GM23338 (cell line): ENCODE measurements at regions not wholly inside any gene's neighbourhood (a gene's known extent, or its start where the extent isn't known, plus 50 kb on each side); places are given as distances from the start of the nearest gene placed in this dataset.

Experiments
- ATAC-seq: fragments of 200-7000 bp; cut with Tn5 transposase; 3 replicates; pipeline ENCODE4 v1.9.1; 2020
- DNase-seq: peaks from one replicate; pipeline ENCODE4 v3.0.0-alpha.2; 2015; ENCODE audit warnings: low spot score
- H2AFZ ChIP-seq: fragments of 200-600 bp; sonication (generic); 2 replicates; pipeline ENCODE4 v1.8.0; 2016; ENCODE audit warnings: antibody characterized with exemption, mild to moderate bottlenecking, moderate library complexity
- H3F3A ChIP-seq: fragments of 200-600 bp; sonication (generic); replicated peaks from 2 replicates; pipeline ENCODE4 v1.8.0; 2017; ENCODE audit warnings: antibody characterized with exemption, mixed run types, low read depth
- H3K27ac ChIP-seq: fragments of 200-600 bp; sonication (generic); 2 replicates; pipeline ENCODE4 v1.6.1; 2016; ENCODE audit warnings: low read depth
- H3K27me3 ChIP-seq: fragments of 200-600 bp; sonication (generic); 2 replicates; pipeline ENCODE4 v1.8.0; 2016; ENCODE audit warnings: mild to moderate bottlenecking, mixed run types, moderate library complexity; ENCODE audit not compliant: insufficient read depth
- H3K36me3 ChIP-seq: fragments of 200-600 bp; sonication (generic); 2 replicates; pipeline ENCODE4 v1.8.0; 2016; ENCODE audit warnings: mild to moderate bottlenecking; ENCODE audit not compliant: insufficient read depth
- H3K4me1 ChIP-seq: fragments of 200-600 bp; sonication (generic); 2 replicates; pipeline ENCODE4 v1.8.0; 2016; ENCODE audit warnings: mild to moderate bottlenecking, moderate library complexity; ENCODE audit not compliant: insufficient read depth
- H3K4me2 ChIP-seq: fragments of 200-600 bp; sonication (generic); 2 replicates; pipeline ENCODE4 v1.7.1; 2017; ENCODE audit warnings: mixed run types
- H3K4me3 ChIP-seq: fragments of 200-600 bp; sonication (generic); 2 replicates; pipeline ENCODE4 v1.6.1; 2016; ENCODE audit warnings: mixed run types
- H3K79me2 ChIP-seq: fragments of 200-600 bp; sonication (generic); replicated peaks from 2 replicates; pipeline ENCODE4 v1.8.0; 2017; ENCODE audit warnings: mild to moderate bottlenecking; ENCODE audit not compliant: insufficient read depth
- H3K9me2 ChIP-seq: fragments of 200-600 bp; sonication (generic); 2 replicates; pipeline ENCODE4 v1.8.0; 2017; ENCODE audit not compliant: insufficient read depth
- H4K20me1 ChIP-seq: fragments of 200-600 bp; sonication (generic); replicated peaks from 2 replicates; pipeline ENCODE4 v1.8.0; 2017; ENCODE audit warnings: mild to moderate bottlenecking; ENCODE audit not compliant: insufficient read depth
- H3K27ac Mint-ChIP-seq: 2 replicates; pipeline ENCODE4 v1.8.0; 2020; ENCODE audit warnings: inconsistent platforms, mild to moderate bottlenecking, moderate library complexity, mixed read lengths
- H3K27me3 Mint-ChIP-seq: 3 replicates; pipeline ENCODE4 v1.8.0; 2022; ENCODE audit warnings: low read depth, mild to moderate bottlenecking, moderate library complexity, mixed read lengths, inconsistent platforms; ENCODE audit not compliant: insufficient read depth, poor library complexity
- H3K36me3 Mint-ChIP-seq: 3 replicates; pipeline ENCODE4 v1.8.0; 2021; ENCODE audit warnings: low read depth, mild to moderate bottlenecking, inconsistent platforms, moderate library complexity, mixed read lengths
- H3K4me1 Mint-ChIP-seq: 3 replicates; pipeline ENCODE4 v1.8.0; 2020; ENCODE audit warnings: mild to moderate bottlenecking, inconsistent platforms, mixed read lengths
- H3K4me3 Mint-ChIP-seq: 3 replicates; pipeline ENCODE4 v1.8.0; 2021; ENCODE audit warnings: moderate library complexity, mild to moderate bottlenecking, inconsistent platforms, mixed read lengths
- H3K9me3 Mint-ChIP-seq: 3 replicates; pipeline ENCODE4 v1.8.0; 2020; ENCODE audit warnings: moderate library complexity, mild to moderate bottlenecking, inconsistent platforms, mixed read lengths
- CREB1 ChIP-seq: fragments of 250-450 bp; sonication (Bioruptor Pico); IDR thresholded peaks from 2 replicates; pipeline ENCODE4 v1.5.0; 2020; ENCODE audit warnings: low read depth, mild to moderate bottlenecking, moderate library complexity
- ETS1 ChIP-seq: IDR thresholded peaks from 2 replicates; pipeline ENCODE4 v1.6.1; 2016; ENCODE audit warnings: antibody characterized with exemption
- EZH2phosphoT487 ChIP-seq: fragments of 200-600 bp; sonication (generic); IDR thresholded peaks from one replicate; pipeline ENCODE4 v1.8.1; 2018; ENCODE audit warnings: antibody characterized with exemption; ENCODE audit not compliant: unreplicated experiment
- JUNB ChIP-seq: IDR thresholded peaks from one replicate; pipeline ENCODE4 v1.6.1; 2016; ENCODE audit warnings: antibody characterized with exemption; ENCODE audit not compliant: unreplicated experiment
- POLR2AphosphoS5 ChIP-seq: IDR thresholded peaks from 2 replicates; pipeline ENCODE4 v1.6.1; 2016; ENCODE audit warnings: antibody characterized with exemption, low read depth
- REST ChIP-seq: IDR thresholded peaks from one replicate; pipeline ENCODE4 v1.6.1; 2018; ENCODE audit warnings: antibody characterized with exemption; ENCODE audit not compliant: unreplicated experiment
- STAT1 ChIP-seq: IDR thresholded peaks from one replicate; pipeline ENCODE4 v1.6.1; 2016; ENCODE audit warnings: antibody characterized with exemption; ENCODE audit not compliant: unreplicated experiment
- ZNF114 ChIP-seq: fragments of 250-450 bp; sonication (Bioruptor Pico); IDR thresholded peaks from 2 replicates; pipeline ENCODE4 v1.5.0; 2020; ENCODE audit warnings: mild to moderate bottlenecking, moderate library complexity
- ZNF331 ChIP-seq: fragments of 250-450 bp; sonication (Bioruptor Pico); IDR thresholded peaks from 2 replicates; pipeline ENCODE4 v1.5.0; 2020; ENCODE audit warnings: low read depth, mild to moderate bottlenecking, moderate library complexity

- no peaks in the 10 kb centered on the region for H3K27me3 Mint-ChIP-seq
- Histone ChIP-seq H3K4me3 (no peak overlapping the region), H4K20me1 (no peaks in the 10 kb centered on the region), H3K27ac (no peak overlapping the region), H3K9me2 (no peaks in the 10 kb centered on the region), H3K4me1 (no peaks in the 10 kb centered on the region), H2AFZ (no peak overlapping the region), H3K27me3 (no peaks in the 10 kb centered on the region), H3K4me2 (no peak overlapping the region), H3K79me2 (no peaks in the 10 kb centered on the region), H3K36me3 (no peaks in the 10 kb centered on the region), H3F3A (no peaks in the 10 kb centered on the region)
- H3K36me3 Mint-ChIP-seq = no peaks in the 10 kb centered on the region
- H3K27ac Mint-ChIP-seq = no peak overlapping the region
- H3K4me1 Mint-ChIP-seq = peaks cover 15% of the 10 kb centered on the region; the same call in 2 of the 3 replicates
- TF ChIP-seq POLR2AphosphoS5 (no peak), JUNB (no peak), ZNF114 (CRISPR knock-in tag) (no peak), ETS1 (no peak), REST (no peak), CREB1 (CRISPR knock-in tag) (no peak), STAT1 (no peak)
- H3K4me3 Mint-ChIP-seq = no peak overlapping the region
- H3K9me3 Mint-ChIP-seq = no peaks in the 10 kb centered on the region; the same call in 2 of the 3 replicates
- ATAC-seq (no peak), DNase-seq (no peak)
Observed at GRCh38 chr12:105725054-105725453, 394.6 kb downstream of the C12orf75 start.

GRCh38 chr12:105729181-105729771 lies 398.8 kb downstream of the C12orf75 start:
- no peak overlapping the region for H3K4me3 Mint-ChIP-seq
- TF ChIP-seq EZH2phosphoT487 = no peak
- TF ChIP-seq ZNF331 (CRISPR knock-in tag) = no peak
- TF ChIP-seq STAT1 = no peak
- no peak for TF ChIP-seq CREB1 (CRISPR knock-in tag)
- no peak for TF ChIP-seq POLR2AphosphoS5
- no peaks in the 10 kb centered on the region for H3K36me3 Mint-ChIP-seq

More at GRCh38 chr12:105729181-105729771, 398.8 kb downstream of the C12orf75 start:
- Mint-ChIP-seq H3K4me1 (peaks cover 2% of the 10 kb centered on the region; the same call in 1 of the 3 replicates), H3K27ac (no peak overlapping the region), H3K9me3 (peaks cover 3% of the 10 kb centered on the region; the same call in 1 of the 3 replicates), H3K27me3 (no peaks in the 10 kb centered on the region)
- no peak overlapping the region for H3K27ac ChIP-seq
- no peaks in the 10 kb centered on the region for H4K20me1 ChIP-seq
- H3K4me2 ChIP-seq = no peak overlapping the region
- DNase-seq = no peak
- no peaks in the 10 kb centered on the region for H3F3A ChIP-seq
- H3K79me2 ChIP-seq = no peaks in the 10 kb centered on the region
- no peak overlapping the region for H2AFZ ChIP-seq
- no peaks in the 10 kb centered on the region for H3K27me3 ChIP-seq
- no peaks in the 10 kb centered on the region for H3K36me3 ChIP-seq
- peaks cover 2% of the 10 kb centered on the region; the same call in 1 of the 2 replicates for H3K9me2 ChIP-seq
- ATAC-seq = no peak
- no peak overlapping the region for H3K4me3 ChIP-seq
- no peaks in the 10 kb centered on the region for H3K4me1 ChIP-seq
